HG02852 (cell line): ENCODE measurements at regions not wholly inside any gene's neighbourhood (a gene's known extent, or its start where the extent isn't known, plus 50 kb on each side); places are given as distances from the start of the nearest gene placed in this dataset.

ENCODE experiments used
- ATAC-seq: cut with Tn5 transposase; IDR thresholded peaks from one replicate; pipeline ENCODE4 v1.9.1; 2021; ENCODE audit warnings: mild to moderate bottlenecking, moderate library complexity; ENCODE audit not compliant: unreplicated experiment

GRCh38 chr4:15364183-15364582 lies 63.6 kb upstream of the C1QTNF7 start:
- no peak for ATAC-seq

- no peak for ATAC-seq
Observed at GRCh38 chr4:15365641-15366040, 62.2 kb upstream of the C1QTNF7 start.

- ATAC-seq = no peak
Observed at GRCh38 chr4:15366721-15367120, 61.1 kb upstream of the C1QTNF7 start.

GRCh38 chr4:15368856-15369255 lies 59.0 kb upstream of the C1QTNF7 start:
- ATAC-seq = no peak

GRCh38 chr4:15370296-15370695 lies 57.5 kb upstream of the C1QTNF7 start:
- ATAC-seq = no peak

- ATAC-seq = no peak
Observed at GRCh38 chr4:15373363-15373762, 54.5 kb upstream of the C1QTNF7 start.

- no peak for ATAC-seq
Observed at GRCh38 chr4:15374656-15375055, 53.2 kb upstream of the C1QTNF7 start.

- ATAC-seq = no peak
Observed at GRCh38 chr4:15375667-15376066, 52.2 kb upstream of the C1QTNF7 start.

GRCh38 chr4:15376145-15376544 lies 51.7 kb upstream of the C1QTNF7 start:
- ATAC-seq = no peak

- no peak for ATAC-seq
Observed at GRCh38 chr4:15376594-15376993, 51.2 kb upstream of the C1QTNF7 start.
